NB4 (cell line): ENCODE measurements at regions not wholly inside any gene's neighbourhood (a gene's known extent, or its start where the extent isn't known, plus 50 kb on each side); places are given as distances from the start of the nearest gene placed in this dataset.
"Not testable (repeated sequence)": the region's sequence is repeated elsewhere in the genome, so short reads cannot be mapped to it uniquely, and the experiment has no call there.

Source experiments
- DNase-seq: peaks from one replicate; pipeline ENCODE4 v3.0.0; 2010; ENCODE audit warnings: low read depth
- H3K4me3 ChIP-seq: one replicate; pipeline ENCODE4 v1.5.1; 2011; ENCODE audit warnings: mild to moderate bottlenecking, low read depth, low read length, moderate library complexity
- CTCF ChIP-seq: IDR thresholded peaks from one replicate; pipeline ENCODE4 v1.5.1; 2012; ENCODE audit warnings: low read depth, low read length
- MYC ChIP-seq: IDR thresholded peaks from 2 replicates; pipeline ENCODE4 v1.6.1; 2011; ENCODE audit warnings: low read depth, low read length
- POLR2A ChIP-seq: IDR thresholded peaks from 2 replicates; pipeline ENCODE4 v1.6.1; 2011; ENCODE audit warnings: mild to moderate bottlenecking; ENCODE audit not compliant: insufficient read length; ENCODE audit errors: extremely low read depth
- TF ChIP-seq, protein P1 (sequence below): IDR thresholded peaks from 2 replicates; pipeline ENCODE4 v1.6.1; 2011; ENCODE audit warnings: low read depth, low read length

DNA sequence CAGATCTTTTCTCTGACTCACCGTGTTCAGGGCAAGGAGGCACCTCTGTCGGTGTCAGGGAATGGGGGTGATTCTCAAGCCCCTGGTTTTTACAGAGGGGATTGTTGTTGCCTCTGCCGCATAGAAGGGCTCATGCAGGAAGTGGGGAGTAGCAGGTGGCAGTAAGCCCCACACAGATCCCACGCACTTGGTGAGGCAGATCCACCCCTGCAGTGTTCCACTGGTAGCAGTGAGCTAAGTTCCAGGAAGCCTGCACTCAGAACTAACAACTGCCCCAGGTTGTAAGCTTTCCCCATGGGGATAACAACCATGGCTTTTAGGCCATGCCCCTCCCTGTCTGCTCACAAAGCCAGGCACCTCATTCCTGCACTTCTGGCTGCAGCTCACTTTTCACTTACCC lies 149.1 kb downstream of the SPIN4 start:
- DNase-seq, H3K4me3 ChIP-seq: not testable (repeated sequence)

DNA sequence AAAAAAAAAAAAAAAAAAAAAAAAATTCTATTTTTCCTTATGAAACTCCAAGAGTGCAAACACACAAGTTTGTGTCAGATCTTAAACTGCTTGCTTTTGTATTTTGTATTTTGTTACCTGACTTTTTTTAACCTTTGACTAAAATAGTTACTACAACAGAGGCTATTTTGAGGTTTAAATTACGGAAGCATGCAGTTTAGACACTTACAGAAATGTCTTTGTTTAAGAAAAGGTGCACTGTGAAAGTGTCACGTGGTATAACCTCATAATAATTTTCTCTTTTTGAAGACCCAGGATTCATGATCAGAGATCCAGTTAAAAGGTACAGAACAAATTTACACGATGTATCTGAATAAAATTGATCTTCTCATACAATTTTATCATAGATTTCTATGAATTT lies 152.4 kb downstream of the SPIN4 start:
- H3K4me3 ChIP-seq, DNase-seq: not testable (repeated sequence)

DNA sequence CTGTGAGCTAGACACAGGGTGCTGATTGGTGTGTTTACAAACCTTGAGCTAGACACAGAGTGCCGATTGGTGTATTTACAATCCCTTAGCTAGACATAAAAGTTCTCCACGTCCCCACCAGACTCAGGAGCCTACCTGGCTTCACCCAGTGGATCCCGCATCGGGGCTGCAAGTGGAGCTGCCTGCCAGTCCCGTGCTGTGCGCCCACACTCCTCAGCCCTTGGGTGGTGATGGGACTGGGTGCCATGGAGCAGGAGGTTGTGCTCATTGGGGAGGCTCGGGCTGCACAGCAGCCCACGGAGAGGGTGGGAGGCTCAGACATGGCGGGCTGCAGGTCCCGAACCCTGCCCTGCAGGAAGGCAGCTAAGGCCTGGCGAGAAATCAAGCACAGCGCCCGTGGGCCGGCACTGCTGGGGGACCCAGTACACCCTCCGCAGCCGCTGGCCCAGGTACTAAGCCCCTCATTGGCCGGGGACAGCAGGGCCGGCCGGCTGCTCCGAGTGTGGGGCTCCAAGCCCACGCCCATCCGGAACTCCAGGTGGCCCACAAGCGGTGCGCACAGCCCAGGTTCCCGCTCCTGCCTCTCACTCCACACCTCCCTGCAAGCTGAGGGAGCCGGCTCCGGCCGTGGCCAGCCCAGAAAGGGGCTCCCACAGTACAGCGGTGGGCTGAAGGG lies 158.6 kb downstream of the SPIN4 start:
- DNase-seq, H3K4me3 ChIP-seq: not testable (repeated sequence)

DNA sequence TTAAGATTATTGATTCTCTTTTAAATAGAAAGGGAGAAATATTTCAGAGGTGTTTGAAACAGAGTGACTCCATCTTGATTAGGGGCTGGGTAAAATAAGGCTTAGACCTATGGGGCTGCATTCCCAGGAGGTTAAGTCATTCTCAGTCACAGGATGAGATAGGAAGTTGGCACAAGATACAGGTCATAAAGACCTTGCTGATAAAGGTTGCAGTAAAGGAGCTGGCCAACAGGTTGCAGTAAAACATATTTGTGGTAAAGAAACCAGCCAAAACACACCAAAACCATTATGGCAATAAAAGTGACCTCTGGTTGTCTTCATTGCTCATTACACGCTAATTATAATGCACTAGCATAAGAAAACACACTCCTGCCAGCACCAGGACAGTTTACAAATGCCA lies 165.0 kb downstream of the SPIN4 start:
- no peak overlapping the region for H3K4me3 ChIP-seq
- no peak for DNase-seq
- no peak for TF ChIP-seq MYC
- no peak for TF ChIP-seq CTCF
- TF ChIP-seq POLR2A: no peak
- TF ChIP-seq, protein P1, sequence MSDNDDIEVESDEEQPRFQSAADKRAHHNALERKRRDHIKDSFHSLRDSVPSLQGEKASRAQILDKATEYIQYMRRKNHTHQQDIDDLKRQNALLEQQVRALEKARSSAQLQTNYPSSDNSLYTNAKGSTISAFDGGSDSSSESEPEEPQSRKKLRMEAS: no peak

GRCh38 chrX:63179852-63180251 lies 171.3 kb downstream of the SPIN4 start:
- H3K4me3 ChIP-seq, DNase-seq: not testable (repeated sequence)

GRCh38 chrX:63176578-63176977 lies 174.6 kb downstream of the SPIN4 start:
- H3K4me3 ChIP-seq, DNase-seq: not testable (repeated sequence)

GRCh38 chrX:63173841-63174718 lies 177.1 kb downstream of the SPIN4 start:
- not testable (repeated sequence) for DNase-seq, H3K4me3 ChIP-seq

DNA sequence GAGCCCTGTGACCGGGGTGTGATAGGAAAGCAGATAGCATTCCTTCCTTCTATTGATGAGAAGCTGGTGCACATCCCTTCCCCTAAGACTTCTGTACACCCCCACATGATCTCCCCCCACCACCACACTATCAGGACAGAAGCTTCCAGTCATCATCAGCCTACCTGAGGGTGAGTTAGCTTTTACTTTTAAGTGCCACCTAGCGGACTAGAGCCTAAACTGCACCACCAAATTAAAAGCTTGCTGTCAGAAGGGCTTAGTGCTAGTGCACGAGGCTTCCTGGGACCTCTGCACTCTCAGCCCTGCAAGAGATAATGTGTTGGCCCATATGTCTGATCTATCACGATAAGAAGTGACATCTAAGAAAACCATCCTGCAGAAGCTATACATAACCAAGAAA lies 181.7 kb downstream of the SPIN4 start:
- H3K4me3 ChIP-seq: not testable (repeated sequence)

DNA sequence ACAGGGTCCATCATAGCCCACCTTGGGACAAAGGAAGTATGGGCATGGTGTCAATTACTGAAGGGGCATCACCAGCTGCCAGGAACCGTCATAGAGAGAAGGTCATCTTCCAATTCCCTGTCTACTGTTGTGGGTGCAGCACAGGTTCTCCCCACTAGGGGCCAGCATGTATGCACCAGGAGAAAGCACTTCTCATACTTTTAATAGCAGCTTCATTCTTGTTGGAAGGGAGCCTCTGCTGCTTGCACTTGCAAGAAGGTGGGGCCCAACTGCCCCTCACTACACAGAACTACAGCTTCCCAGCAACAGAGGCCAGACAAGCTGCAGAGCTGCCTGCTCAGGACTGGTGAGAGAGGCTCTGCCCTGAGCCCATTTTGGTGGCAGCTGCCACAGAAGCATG lies 182.2 kb downstream of the SPIN4 start:
- H3K4me3 ChIP-seq, DNase-seq: not testable (repeated sequence)

More for the DNA sequence above, 181.7 kb downstream of the SPIN4 start:
- DNase-seq: not testable (repeated sequence)

- DNase-seq, H3K4me3 ChIP-seq: not testable (repeated sequence)
These were observed 184.1 kb downstream of the SPIN4 start for GRCh38 chrX:63167002-63167401.

GRCh38 chrX:63160994-63161393 lies 190.1 kb downstream of the SPIN4 start:
- DNase-seq, H3K4me3 ChIP-seq: not testable (repeated sequence)

- not testable (repeated sequence) for DNase-seq
These were observed 190.8 kb downstream of the SPIN4 start for GRCh38 chrX:63160340-63160739.

GRCh38 chrX:63145526-63145925 lies 205.6 kb downstream of the SPIN4 start:
- not testable (repeated sequence) for H3K4me3 ChIP-seq, DNase-seq

More at GRCh38 chrX:63160340-63160739, 190.8 kb downstream of the SPIN4 start:
- H3K4me3 ChIP-seq: not testable (repeated sequence)

DNA sequence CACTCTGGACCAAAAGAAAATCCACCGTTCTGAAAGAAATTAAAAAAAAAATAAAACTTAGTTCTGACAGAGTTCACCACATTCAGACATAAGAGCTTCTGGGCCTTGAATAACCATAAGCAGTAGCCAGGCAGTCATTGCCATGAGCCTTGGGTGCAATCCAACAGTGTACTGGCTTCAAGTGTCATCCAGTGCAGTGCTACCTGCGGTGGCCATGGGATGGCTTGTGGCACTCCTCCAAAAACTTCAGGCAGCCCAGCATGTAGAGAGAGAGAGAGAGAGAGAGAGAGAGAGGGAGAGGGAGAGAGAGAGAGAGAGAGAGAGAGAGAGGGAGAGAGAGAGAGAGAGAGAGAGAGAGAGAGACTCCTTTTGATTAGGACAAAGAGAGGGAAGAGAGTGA lies 208.5 kb downstream of the SPIN4 start:
- H3K4me3 ChIP-seq, DNase-seq: not testable (repeated sequence)

- DNase-seq, H3K4me3 ChIP-seq: not testable (repeated sequence)
These were observed 215.3 kb downstream of the SPIN4 start for GRCh38 chrX:63135859-63136258.
